IMR-90 (cell line): ENCODE measurements at regions not wholly inside any gene's neighbourhood (a gene's known extent, or its start where the extent isn't known, plus 50 kb on each side); places are given as distances from the start of the nearest gene placed in this dataset.

Source experiments
- ATAC-seq: fragments of 200-7000 bp; cut with Tn5 transposase; 2 replicates; pipeline ENCODE4 v1.9.1; 2020; ENCODE audit warnings: low read depth, mild to moderate bottlenecking, moderate library complexity
- BruUV-seq: library from RNA; stranded (reverse); fragments of 400-500 nt; replicated peaks from 2 replicates; lab custom pipeline; 2021; lab: Mats Ljungman, UMichigan
- CTCF ChIA-PET: fragments of 300-600 bp; formaldehyde crosslinking; extraction: SDS; loops from one replicate; lab custom pipeline; 2021; ENCODE audit warnings: antibody characterized with exemption; lab: Yijun Ruan, JAX
- POLR2A ChIA-PET: fragments of 300-600 bp; sonication (Branson Sonifier 250); formaldehyde crosslinking; loops from one replicate; lab custom pipeline; 2022; ENCODE audit warnings: antibody characterized with exemption; ENCODE audit not compliant: unreplicated experiment; lab: Charles Lee
- DNase-seq: peaks from one replicate; pipeline ENCODE4 v3.0.0; 2013
- H2AFZ ChIP-seq: replicated peaks from 2 replicates; pipeline ENCODE3; 2013; ENCODE audit warnings: low read length, mild to moderate bottlenecking; ENCODE audit not compliant: poor library complexity
- H2AK5ac ChIP-seq: 2 replicates; pipeline ENCODE4 v1.6.1; 2013; ENCODE audit warnings: low read depth, low read length, inconsistent platforms
- H2AK9ac ChIP-seq: replicated peaks from 2 replicates; pipeline ENCODE3; 2013; ENCODE audit warnings: mild to moderate bottlenecking, low read depth, low read length, moderate library complexity; ENCODE audit not compliant: poor library complexity
- H2BK120ac ChIP-seq: 2 replicates; pipeline ENCODE4 v1.6.1; 2013; ENCODE audit warnings: low read depth, low read length, inconsistent platforms
- H2BK15ac ChIP-seq: 3 replicates; pipeline ENCODE4 v1.6.1; 2013; ENCODE audit warnings: low read depth, low read length, inconsistent platforms
- H2BK20ac ChIP-seq: 2 replicates; pipeline ENCODE4 v1.6.1; 2013; ENCODE audit warnings: low read depth, mild to moderate bottlenecking, inconsistent platforms, low read length, moderate library complexity
- H2BK5ac ChIP-seq: 2 replicates; pipeline ENCODE4 v1.6.1; 2013; ENCODE audit warnings: mild to moderate bottlenecking, low read depth, low read length, inconsistent platforms; ENCODE audit not compliant: poor library complexity, severe bottlenecking
- H3K14ac ChIP-seq: replicated peaks from 2 replicates; pipeline ENCODE4 v1.6.1; 2013; ENCODE audit warnings: low read depth, low read length, inconsistent platforms
- H3K18ac ChIP-seq: 2 replicates; pipeline ENCODE4 v1.6.1; 2013; ENCODE audit warnings: low read depth, low read length, control low read depth
- H3K23ac ChIP-seq: 2 replicates; pipeline ENCODE4 v1.6.1; 2013; ENCODE audit warnings: low read depth, low read length, inconsistent platforms
- H3K27ac ChIP-seq: 2 replicates; pipeline ENCODE4 v1.5.1; 2013; ENCODE audit warnings: mild to moderate bottlenecking, control low read depth, low read length; ENCODE audit not compliant: insufficient read depth
- H3K27me3 ChIP-seq: 2 replicates; pipeline ENCODE4 v1.6.1; 2013; ENCODE audit warnings: low read length; ENCODE audit not compliant: control insufficient read depth, insufficient read depth
- H3K36me3 ChIP-seq: 2 replicates; pipeline ENCODE4 v1.6.1; 2013; ENCODE audit warnings: low read length, mixed read lengths; ENCODE audit not compliant: control insufficient read depth, insufficient read depth
- H3K4ac ChIP-seq: 2 replicates; pipeline ENCODE4 v1.6.1; 2013; ENCODE audit warnings: low read depth, low read length, inconsistent platforms
- H3K4me1 ChIP-seq: 2 replicates; pipeline ENCODE4 v1.6.1; 2013; ENCODE audit warnings: low read length, mixed read lengths; ENCODE audit not compliant: control insufficient read depth, insufficient read depth
- H3K4me2 ChIP-seq: 2 replicates; pipeline ENCODE4 v1.6.1; 2013; ENCODE audit warnings: low read depth, mild to moderate bottlenecking, control low read depth, low read length, moderate library complexity
- H3K4me3 ChIP-seq: 2 replicates; pipeline ENCODE4 v1.5.1; 2013; ENCODE audit warnings: low read depth, mild to moderate bottlenecking, control low read depth, low read length, moderate library complexity; ENCODE audit not compliant: insufficient read depth
- H3K56ac ChIP-seq: 2 replicates; pipeline ENCODE4 v1.6.1; 2013; ENCODE audit warnings: low read length, inconsistent platforms; ENCODE audit not compliant: insufficient read depth; ENCODE audit errors: extremely low read depth
- H3K79me1 ChIP-seq, 2 experiments: 2 replicates each; pipeline ENCODE4 v1.6.1; 2013; ENCODE audit warnings: low read length in 2 of 2, inconsistent platforms in 1 of 2, low read depth in 1 of 2
- H3K9ac ChIP-seq: 2 replicates; pipeline ENCODE4 v1.6.1; 2013; ENCODE audit warnings: low read depth, low read length, control low read depth
- H3K9me1 ChIP-seq: 2 replicates; pipeline ENCODE4 v1.6.1; 2013; ENCODE audit warnings: low read length, inconsistent platforms; ENCODE audit not compliant: insufficient read depth
- H3K9me3 ChIP-seq: 2 replicates; pipeline ENCODE4 v1.6.1; 2013; ENCODE audit warnings: low read length; ENCODE audit not compliant: control insufficient read depth, insufficient read depth
- H4K20me1 ChIP-seq: 2 replicates; pipeline ENCODE4 v1.6.1; 2013; ENCODE audit warnings: low read length, inconsistent platforms; ENCODE audit not compliant: insufficient read depth
- H4K5ac ChIP-seq: 2 replicates; pipeline ENCODE4 v1.6.1; 2013; ENCODE audit warnings: mild to moderate bottlenecking, low read depth, low read length, control low read depth
- H4K8ac ChIP-seq, 2 experiments: 2 replicates each; pipeline ENCODE4 v1.6.1; 2013; ENCODE audit warnings: low read depth in 2 of 2, low read length in 2 of 2, control low read depth in 1 of 2, inconsistent platforms in 1 of 2
- H4K91ac ChIP-seq: 2 replicates; pipeline ENCODE4 v1.6.1; 2013; ENCODE audit warnings: low read depth, low read length, inconsistent platforms; ENCODE audit not compliant: insufficient read depth
- BHLHE40 ChIP-seq: fragments of 150-350 bp; IDR thresholded peaks from 2 replicates; pipeline ENCODE4 v1.6.1; 2016; ENCODE audit warnings: mild to moderate bottlenecking, low read depth, low read length
- CEBPB ChIP-seq: IDR thresholded peaks from 2 replicates; pipeline ENCODE4 v1.6.1; 2012; ENCODE audit warnings: low read depth, low read length, improper control_type of control experiment
- CHD1 ChIP-seq: IDR thresholded peaks from 2 replicates; pipeline ENCODE4 v1.6.1; 2012; ENCODE audit warnings: low read depth, low read length, improper control_type of control experiment
- FOS ChIP-seq: fragments of 150-350 bp; IDR thresholded peaks from 2 replicates; pipeline ENCODE4 v1.6.1; 2016; ENCODE audit warnings: low read depth, low read length
- MAFK ChIP-seq: IDR thresholded peaks from 2 replicates; pipeline ENCODE4 v1.6.1; 2012; ENCODE audit warnings: low read depth, low read length, improper control_type of control experiment
- MAZ ChIP-seq: IDR thresholded peaks from 2 replicates; pipeline ENCODE4 v1.6.1; 2012; ENCODE audit warnings: low read depth, mild to moderate bottlenecking, low read length, improper control_type of control experiment, moderate library complexity, borderline replicate concordance
- MXI1 ChIP-seq: IDR thresholded peaks from 2 replicates; pipeline ENCODE4 v1.6.1; 2012; ENCODE audit warnings: low read depth, mild to moderate bottlenecking, low read length, moderate library complexity, borderline replicate concordance
- NFE2L2 ChIP-seq: fragments of 150-350 bp; IDR thresholded peaks from 2 replicates; pipeline ENCODE4 v1.6.1; 2016; ENCODE audit warnings: low read depth, mild to moderate bottlenecking, low read length
- POLR2A ChIP-seq: IDR thresholded peaks from 2 replicates; pipeline ENCODE4 v1.6.1; 2012; ENCODE audit warnings: mild to moderate bottlenecking, low read depth, low read length
- RAD21 ChIP-seq: IDR thresholded peaks from 2 replicates; pipeline ENCODE4 v1.6.1; 2012; ENCODE audit warnings: low read length, improper control_type of control experiment
- RCOR1 ChIP-seq: IDR thresholded peaks from 2 replicates; pipeline ENCODE4 v1.6.1; 2012; ENCODE audit warnings: mild to moderate bottlenecking, low read length, improper control_type of control experiment; ENCODE audit not compliant: insufficient replicate concordance
- RFX5 ChIP-seq: IDR thresholded peaks from 2 replicates; pipeline ENCODE4 v1.8.0; 2012; ENCODE audit warnings: low read depth, mild to moderate bottlenecking, low read length, moderate library complexity
- SMC3 ChIP-seq: fragments of 150-350 bp; IDR thresholded peaks from 2 replicates; pipeline ENCODE4 v1.6.1; 2016; ENCODE audit warnings: low read depth, mild to moderate bottlenecking, antibody characterized with exemption, low read length, moderate library complexity
- WGBS, 2 experiments: methylation state at CpG; one replicate each; pipeline versions ENCODE4 v1.1.5 to v1.1.7; 2013; ENCODE audit warnings: missing lambda C conversion rate in 2 of 2; ENCODE audit not compliant: insufficient read length in 1 of 2; ENCODE audit errors: extremely low coverage in 2 of 2; 5-methylcytosine and 5-hydroxymethylcytosine counted together
- dilution Hi-C: fragments of 300-500 bp; cut with HindIII; formaldehyde crosslinking; loops from one replicate; pipeline ENCODE4 v1.14.3; 2018; ENCODE audit warnings: low sequenced_read_pairs; ENCODE audit not compliant: unreplicated experiment
- in situ Hi-C: fragments of 300-500 bp; cut with MboI; formaldehyde crosslinking; loops from 3 replicates; pipeline ENCODE4 v1.14.3; 2019; ENCODE audit warnings: low sequenced_read_pairs, inconsistent platforms, mixed read lengths
- intact Hi-C: fragments of 100-400 bp; cut with micrococcal nuclease; formaldehyde crosslinking; loops from 2 replicates; pipeline ENCODE4 v1.10.0; 2022
- TF ChIP-seq, protein P1 (sequence below): fragments of 150-350 bp; IDR thresholded peaks from 2 replicates; pipeline ENCODE4 v1.6.1; 2017; ENCODE audit warnings: mild to moderate bottlenecking, antibody characterized with exemption, low read length, low read depth
- TF ChIP-seq, protein P2 (sequence below): conservative IDR thresholded peaks from 2 replicates; pipeline ENCODE4 v1.5.1; 2012; ENCODE audit warnings: mild to moderate bottlenecking, low read depth, low read length, improper control_type of control experiment
- TF ChIP-seq, protein P3 (sequence below): fragments of 150-350 bp; IDR thresholded peaks from 2 replicates; pipeline ENCODE4 v1.6.1; 2016; ENCODE audit warnings: low read depth, mild to moderate bottlenecking, low read length, moderate library complexity, borderline replicate concordance

DNA sequence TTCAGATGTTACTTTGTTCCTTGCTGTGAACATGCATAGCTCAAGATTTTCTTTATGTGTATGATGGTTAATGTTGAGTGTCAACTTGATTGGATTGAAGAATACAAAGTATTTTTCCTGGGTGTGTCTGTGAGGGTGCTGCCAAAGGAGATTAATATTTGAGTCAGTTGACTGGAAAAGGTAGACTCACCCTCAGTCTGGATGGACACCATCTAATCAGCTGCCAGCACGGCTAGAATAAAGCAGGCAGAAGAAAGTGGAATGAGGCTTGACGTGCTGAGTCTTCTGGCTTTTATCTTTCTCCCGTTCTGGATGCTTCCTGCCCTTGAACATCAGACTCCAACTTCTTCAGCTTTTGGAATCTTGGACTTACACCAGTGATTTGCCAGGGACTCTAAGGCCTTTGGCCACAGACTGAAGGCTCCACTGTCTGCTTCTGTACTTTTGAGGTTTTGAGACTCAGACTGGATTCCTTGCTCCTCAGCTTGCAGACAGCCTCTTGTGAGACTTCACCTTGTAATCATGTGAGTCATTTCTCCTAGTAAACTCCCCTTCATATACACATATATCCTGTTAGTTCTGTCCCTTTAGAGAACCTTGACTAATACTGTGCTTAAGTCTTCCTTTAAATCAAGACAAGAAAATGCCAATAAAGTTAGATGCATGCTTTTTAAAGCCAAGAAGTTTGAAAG is 626.6 kb downstream of the KCNT2 start:
- no peak for ATAC-seq
- CTCF ChIA-PET, result no interaction called here
- BruUV-seq, result no TSS peak

More for the DNA sequence above, 626.6 kb downstream of the KCNT2 start:
- in situ Hi-C loops (no loop called here), dilution Hi-C loops (no loop called here), intact Hi-C loops (no loop called here)
- no peak overlapping the region for H3K56ac ChIP-seq
- WGBS, 2 experiments, result 0% methylated on average over 1 of the region's 3 CpGs; no CpG with 5 or more reads in 1 of the 2 experiments
- H3K27ac ChIP-seq, result no peak overlapping the region
- H2BK15ac ChIP-seq, result no peak overlapping the region
- no peak overlapping the region for H3K14ac ChIP-seq
- POLR2A ChIA-PET, result interaction anchor here (0.7 kb wide), 1 partner anchor 10 kb away, joined by 4 read pairs; no protein-coding TSS in a partner anchor
- H3K79me1 ChIP-seq, result no peaks in the 10 kb centered on the region
- no peaks in the 10 kb centered on the region for H3K27me3 ChIP-seq
- peak; percentile 45 for DNase-seq
- no peaks in the 10 kb centered on the region for H3K9me1 ChIP-seq
- no peak for TF ChIP-seq MAFK
- no peak for TF ChIP-seq POLR2A
- no peak for TF ChIP-seq FOS
- TF ChIP-seq CHD1, result no peak
- TF ChIP-seq RFX5, result no peak
- TF ChIP-seq RCOR1, result no peak
- TF ChIP-seq, protein P1, sequence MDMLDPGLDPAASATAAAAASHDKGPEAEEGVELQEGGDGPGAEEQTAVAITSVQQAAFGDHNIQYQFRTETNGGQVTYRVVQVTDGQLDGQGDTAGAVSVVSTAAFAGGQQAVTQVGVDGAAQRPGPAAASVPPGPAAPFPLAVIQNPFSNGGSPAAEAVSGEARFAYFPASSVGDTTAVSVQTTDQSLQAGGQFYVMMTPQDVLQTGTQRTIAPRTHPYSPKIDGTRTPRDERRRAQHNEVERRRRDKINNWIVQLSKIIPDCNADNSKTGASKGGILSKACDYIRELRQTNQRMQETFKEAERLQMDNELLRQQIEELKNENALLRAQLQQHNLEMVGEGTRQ, result no peak
- TF ChIP-seq BHLHE40, result no peak
- TF ChIP-seq NFE2L2, result no peak
- no peak for TF ChIP-seq MAZ
- TF ChIP-seq, protein P2, sequence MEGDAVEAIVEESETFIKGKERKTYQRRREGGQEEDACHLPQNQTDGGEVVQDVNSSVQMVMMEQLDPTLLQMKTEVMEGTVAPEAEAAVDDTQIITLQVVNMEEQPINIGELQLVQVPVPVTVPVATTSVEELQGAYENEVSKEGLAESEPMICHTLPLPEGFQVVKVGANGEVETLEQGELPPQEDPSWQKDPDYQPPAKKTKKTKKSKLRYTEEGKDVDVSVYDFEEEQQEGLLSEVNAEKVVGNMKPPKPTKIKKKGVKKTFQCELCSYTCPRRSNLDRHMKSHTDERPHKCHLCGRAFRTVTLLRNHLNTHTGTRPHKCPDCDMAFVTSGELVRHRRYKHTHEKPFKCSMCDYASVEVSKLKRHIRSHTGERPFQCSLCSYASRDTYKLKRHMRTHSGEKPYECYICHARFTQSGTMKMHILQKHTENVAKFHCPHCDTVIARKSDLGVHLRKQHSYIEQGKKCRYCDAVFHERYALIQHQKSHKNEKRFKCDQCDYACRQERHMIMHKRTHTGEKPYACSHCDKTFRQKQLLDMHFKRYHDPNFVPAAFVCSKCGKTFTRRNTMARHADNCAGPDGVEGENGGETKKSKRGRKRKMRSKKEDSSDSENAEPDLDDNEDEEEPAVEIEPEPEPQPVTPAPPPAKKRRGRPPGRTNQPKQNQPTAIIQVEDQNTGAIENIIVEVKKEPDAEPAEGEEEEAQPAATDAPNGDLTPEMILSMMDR, result no peak
- TF ChIP-seq MXI1, result no peak
- TF ChIP-seq RAD21, result no peak
- TF ChIP-seq, protein P3, sequence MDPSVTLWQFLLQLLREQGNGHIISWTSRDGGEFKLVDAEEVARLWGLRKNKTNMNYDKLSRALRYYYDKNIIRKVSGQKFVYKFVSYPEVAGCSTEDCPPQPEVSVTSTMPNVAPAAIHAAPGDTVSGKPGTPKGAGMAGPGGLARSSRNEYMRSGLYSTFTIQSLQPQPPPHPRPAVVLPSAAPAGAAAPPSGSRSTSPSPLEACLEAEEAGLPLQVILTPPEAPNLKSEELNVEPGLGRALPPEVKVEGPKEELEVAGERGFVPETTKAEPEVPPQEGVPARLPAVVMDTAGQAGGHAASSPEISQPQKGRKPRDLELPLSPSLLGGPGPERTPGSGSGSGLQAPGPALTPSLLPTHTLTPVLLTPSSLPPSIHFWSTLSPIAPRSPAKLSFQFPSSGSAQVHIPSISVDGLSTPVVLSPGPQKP, result no peak
- TF ChIP-seq CEBPB, result no peak
- TF ChIP-seq SMC3, result no peak
- H2AK9ac ChIP-seq, result no peak overlapping the region
- no peak overlapping the region for H4K91ac ChIP-seq
- no peak overlapping the region for H3K9ac ChIP-seq
- no peaks in the 10 kb centered on the region for H4K20me1 ChIP-seq
- no peak overlapping the region for H3K18ac ChIP-seq
- no peak overlapping the region for H2BK120ac ChIP-seq
- H3K4me1 ChIP-seq, result no peaks in the 10 kb centered on the region
- no peak overlapping the region for H2BK20ac ChIP-seq
- no peak overlapping the region for H2BK5ac ChIP-seq
- H4K8ac ChIP-seq, result no peak overlapping the region
- no peaks in the 10 kb centered on the region for H3K36me3 ChIP-seq
- H3K9me3 ChIP-seq, result no peaks in the 10 kb centered on the region
- no peak overlapping the region for H3K4me2 ChIP-seq
- H2AFZ ChIP-seq, result no peak overlapping the region
- no peak overlapping the region for H4K5ac ChIP-seq
- H3K4ac ChIP-seq, result no peak overlapping the region
- H2AK5ac ChIP-seq, result no peak overlapping the region
- no peak overlapping the region for H3K23ac ChIP-seq
- no peak overlapping the region for H3K4me3 ChIP-seq
